Neural crest cell (in vitro differentiated cells): ENCODE measurements at regions not wholly inside any gene's neighbourhood (a gene's known extent, or its start where the extent isn't known, plus 50 kb on each side); places are given as distances from the start of the nearest gene placed in this dataset.
"Not testable (repeated sequence)": the region's sequence is repeated elsewhere in the genome, so short reads cannot be mapped to it uniquely, and the experiment has no call there.

Experiments used
- DNase-seq: peaks from one replicate; pipeline ENCODE4 v3.0.0; 2021; ENCODE audit warnings: low read depth, mixed read lengths, low spot score
- H3K27ac Mint-ChIP-seq: one replicate; pipeline ENCODE4 v1.8.0; 2021; ENCODE audit warnings: mild to moderate bottlenecking, mixed read lengths; ENCODE audit not compliant: unreplicated experiment
- H3K27me3 Mint-ChIP-seq: 2 replicates; pipeline ENCODE4 v1.8.0; 2021; ENCODE audit warnings: low read depth, mild to moderate bottlenecking, mixed read lengths
- H3K36me3 Mint-ChIP-seq: 2 replicates; pipeline ENCODE4 v1.8.0; 2021; ENCODE audit warnings: low read depth, mild to moderate bottlenecking, mixed read lengths
- H3K4me1 Mint-ChIP-seq: 2 replicates; pipeline ENCODE4 v1.8.0; 2021; ENCODE audit warnings: mixed read lengths
- H3K4me3 Mint-ChIP-seq: one replicate; pipeline ENCODE4 v1.8.0; 2021; ENCODE audit warnings: mild to moderate bottlenecking, mixed read lengths
- H3K9me3 Mint-ChIP-seq: 2 replicates; pipeline ENCODE4 v1.8.0; 2021; ENCODE audit warnings: mixed read lengths
- CTCF ChIP-seq: fragments of 200-600 bp; sonication (generic); conservative IDR thresholded peaks from 2 replicates; pipeline ENCODE4 v1.5.0; 2021; ENCODE audit warnings: antibody characterized with exemption, mild to moderate bottlenecking

DNA sequence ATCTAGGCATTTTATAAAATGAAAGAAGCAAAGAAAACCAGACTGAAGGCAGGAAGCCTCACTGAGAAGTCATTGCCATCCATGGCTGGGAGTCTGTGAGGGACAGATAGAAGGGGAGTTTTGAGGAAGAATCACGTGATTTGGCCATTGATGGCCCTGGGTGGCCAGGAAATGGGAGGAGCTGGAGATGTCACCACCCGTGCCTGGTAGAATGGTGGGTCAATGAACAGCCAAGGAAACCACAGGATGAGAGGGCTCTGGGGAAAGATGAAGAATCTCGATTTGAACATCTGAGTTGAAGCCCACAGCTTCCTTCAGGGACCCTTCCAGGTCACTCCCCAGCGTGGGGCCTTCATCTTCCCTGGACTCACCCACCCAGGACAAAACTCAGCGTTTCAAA lies 103.3 kb upstream of the CHST15 start:
- no peak for DNase-seq
- H3K27ac Mint-ChIP-seq, result no peak overlapping the region

GRCh38 chr10:124194199-124194824 lies 100.9 kb upstream of the CHST15 start:
- Mint-ChIP-seq H3K4me1 (peaks cover 10% of the 10 kb centered on the region), H3K27ac (no peak overlapping the region), H3K27me3 (peaks cover 30% of the 10 kb centered on the region), H3K9me3 (peaks cover under 1% of the 10 kb centered on the region), H3K4me3 (no peak overlapping the region), H3K36me3 (no peaks in the 10 kb centered on the region)
- no peak for DNase-seq
- no peak for TF ChIP-seq CTCF

More for the DNA sequence above, 103.3 kb upstream of the CHST15 start:
- Mint-ChIP-seq H3K36me3 (no peaks in the 10 kb centered on the region), H3K4me3 (no peak overlapping the region), H3K4me1 (peaks cover 10% of the 10 kb centered on the region), H3K27me3 (peaks cover 9% of the 10 kb centered on the region), H3K9me3 (no peaks in the 10 kb centered on the region)
- no peak for TF ChIP-seq CTCF

DNA sequence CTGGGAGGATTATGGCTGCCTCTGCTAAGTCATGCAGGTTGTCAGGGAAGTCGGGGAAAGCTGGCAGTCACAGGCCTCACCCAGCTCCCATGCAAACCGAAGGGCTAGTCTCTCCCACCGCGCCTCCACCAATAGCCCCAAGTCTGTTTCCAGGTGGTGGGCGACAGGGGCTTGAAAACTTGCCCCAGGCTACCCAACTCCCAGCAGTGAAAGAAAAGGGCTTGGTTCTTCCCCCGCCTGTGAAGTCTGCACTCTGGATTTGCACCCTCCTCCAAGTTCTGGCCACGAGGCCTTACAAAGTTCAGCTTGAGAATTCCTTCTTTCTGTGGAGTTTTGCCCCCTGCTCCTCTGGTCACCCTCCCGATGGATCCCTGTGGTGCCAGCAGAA lies 99.9 kb upstream of the CHST15 start:
- H3K36me3 Mint-ChIP-seq, result no peaks in the 10 kb centered on the region
- no peak overlapping the region for H3K27ac Mint-ChIP-seq
- H3K27me3 Mint-ChIP-seq, result peaks cover 40% of the 10 kb centered on the region
- H3K4me1 Mint-ChIP-seq, result peaks cover 10% of the 10 kb centered on the region
- no peak for TF ChIP-seq CTCF
- no peak for DNase-seq
- H3K4me3 Mint-ChIP-seq, result no peak overlapping the region
- H3K9me3 Mint-ChIP-seq, result peaks cover 5% of the 10 kb centered on the region

- H3K27me3 Mint-ChIP-seq, result peaks cover 44% of the 10 kb centered on the region
- H3K9me3 Mint-ChIP-seq, H3K4me1 Mint-ChIP-seq, H3K4me3 Mint-ChIP-seq, H3K36me3 Mint-ChIP-seq, H3K27ac Mint-ChIP-seq, DNase-seq: not testable (repeated sequence)
- peak; percentile 30 for TF ChIP-seq CTCF
Measured at GRCh38 chr10:124192664-124193308, 99.4 kb upstream of the CHST15 start.

GRCh38 chr10:124190476-124190875 lies 97.1 kb upstream of the CHST15 start:
- not testable (repeated sequence) for H3K4me1 Mint-ChIP-seq, H3K36me3 Mint-ChIP-seq, H3K27ac Mint-ChIP-seq, H3K4me3 Mint-ChIP-seq, DNase-seq, H3K9me3 Mint-ChIP-seq
- peaks cover 44% of the 10 kb centered on the region for H3K27me3 Mint-ChIP-seq

- Mint-ChIP-seq H3K4me3 (no peak overlapping the region), H3K4me1 (no peaks in the 10 kb centered on the region), H3K36me3 (no peaks in the 10 kb centered on the region), H3K27me3 (peaks cover 38% of the 10 kb centered on the region), H3K27ac (no peak overlapping the region), H3K9me3 (peaks cover 5% of the 10 kb centered on the region)
- DNase-seq, result no peak
- no peak for TF ChIP-seq CTCF
Measured at GRCh38 chr10:124186956-124187355, 93.6 kb upstream of the CHST15 start.
